AG04450 (cell line): ENCODE measurements at regions not wholly inside any gene's neighbourhood (a gene's known extent, or its start where the extent isn't known, plus 50 kb on each side); places are given as distances from the start of the nearest gene placed in this dataset.

Experiments
- CTCF ChIA-PET: fragments of 300-600, 350-600 bp; formaldehyde crosslinking; extraction: SDS; loops from one replicate; lab custom pipeline; 2022; ENCODE audit warnings: antibody characterized with exemption, inconsistent platforms; lab: Charles Lee
- POLR2A ChIA-PET: fragments of 350-600 bp; formaldehyde crosslinking; extraction: SDS; loops from one replicate; lab custom pipeline; 2021; ENCODE audit warnings: antibody characterized with exemption, inconsistent platforms; lab: Yijun Ruan, JAX
- DNase-seq: peaks from one replicate; pipeline ENCODE4 v3.0.0-alpha.2; 2011; ENCODE audit warnings: low read depth, low spot score
- H3K27ac ChIP-seq: one replicate; pipeline ENCODE4 v1.5.1; 2012; ENCODE audit warnings: low read depth, low read length, control low read depth
- H3K27me3 ChIP-seq: one replicate; pipeline ENCODE4 v1.6.0; 2012; ENCODE audit warnings: low read length; ENCODE audit not compliant: control insufficient read depth, insufficient read depth
- H3K4me3 ChIP-seq: 2 replicates; pipeline ENCODE4 v1.5.1; 2011; ENCODE audit warnings: mild to moderate bottlenecking, low read depth, low read length, control low read depth
- H3K9me3 ChIP-seq: 2 replicates; pipeline ENCODE4 v1.5.1; 2012; ENCODE audit warnings: low read length; ENCODE audit not compliant: control insufficient read depth, insufficient read depth
- CTCF ChIP-seq: IDR thresholded peaks from 2 replicates; pipeline ENCODE4 v1.5.1; 2011; ENCODE audit warnings: low read depth, low read length, control low read depth, inconsistent platforms

- no peak for DNase-seq
- Histone ChIP-seq H3K9me3 (no peaks in the 10 kb centered on the region), H3K4me3 (no peak overlapping the region), H3K27me3 (no peaks in the 10 kb centered on the region), H3K27ac (no peak overlapping the region)
- POLR2A ChIA-PET: no interaction called here
- no peak for TF ChIP-seq CTCF
- CTCF ChIA-PET: interaction anchor here (2.6 kb wide), 1 partner anchor 14 kb away, joined by 10 read pairs; no protein-coding TSS in a partner anchor
Observed at GRCh38 chr3:27644941-27645340, 77.2 kb downstream of the EOMES start.

- ChIA-PET POLR2A (no interaction called here), CTCF (interaction anchor here (0.5 to 2.6 kb wide), 3 partner anchors 15 to 108 kb away, joined by 3 to 10 read pairs (median 3); no protein-coding TSS in a partner anchor)
- TF ChIP-seq CTCF: no peak
- no peaks in the 10 kb centered on the region for H3K9me3 ChIP-seq
- no peaks in the 10 kb centered on the region for H3K27me3 ChIP-seq
- no peak overlapping the region for H3K4me3 ChIP-seq
- H3K27ac ChIP-seq: no peak overlapping the region
- DNase-seq: no peak
Observed at GRCh38 chr3:27643355-27643754, 78.8 kb downstream of the EOMES start.

GRCh38 chr3:27642796-27643195 lies 79.3 kb downstream of the EOMES start:
- Histone ChIP-seq H3K9me3 (no peaks in the 10 kb centered on the region), H3K4me3 (no peak overlapping the region), H3K27ac (no peak overlapping the region), H3K27me3 (no peaks in the 10 kb centered on the region)
- ChIA-PET CTCF (interaction anchor here (0.5 kb wide), 1 partner anchor 108 kb away, joined by 3 read pairs; no protein-coding TSS in a partner anchor), POLR2A (no interaction called here)
- no peak for TF ChIP-seq CTCF
- DNase-seq: no peak

GRCh38 chr3:27641888-27642601 lies 80.1 kb downstream of the EOMES start:
- Histone ChIP-seq H3K4me3 (no peak overlapping the region), H3K9me3 (no peaks in the 10 kb centered on the region), H3K27ac (no peak overlapping the region), H3K27me3 (no peaks in the 10 kb centered on the region)
- ChIA-PET CTCF (no interaction called here), POLR2A (no interaction called here)
- no peak for TF ChIP-seq CTCF
- DNase-seq: no peak

GRCh38 chr3:27641271-27641800 lies 80.8 kb downstream of the EOMES start:
- no peaks in the 10 kb centered on the region for H3K9me3 ChIP-seq
- DNase-seq: no peak
- no peak for TF ChIP-seq CTCF
- H3K27me3 ChIP-seq: no peaks in the 10 kb centered on the region
- CTCF ChIA-PET: interaction anchor here (0.6 kb wide), 1 partner anchor 245 kb away, joined by 5 read pairs; no protein-coding TSS in a partner anchor
- H3K27ac ChIP-seq: no peak overlapping the region
- POLR2A ChIA-PET: no interaction called here
- H3K4me3 ChIP-seq: no peak overlapping the region
